Tongue (tissue), 1 donor: ENCODE measurements at regions not wholly inside any gene's neighbourhood (a gene's known extent, or its start where the extent isn't known, plus 50 kb on each side); places are given as distances from the start of the nearest gene placed in this dataset.

Experiments
- DNase-seq: peaks from one replicate; pipeline ENCODE4 v3.0.0-alpha.2; 2015

DNA sequence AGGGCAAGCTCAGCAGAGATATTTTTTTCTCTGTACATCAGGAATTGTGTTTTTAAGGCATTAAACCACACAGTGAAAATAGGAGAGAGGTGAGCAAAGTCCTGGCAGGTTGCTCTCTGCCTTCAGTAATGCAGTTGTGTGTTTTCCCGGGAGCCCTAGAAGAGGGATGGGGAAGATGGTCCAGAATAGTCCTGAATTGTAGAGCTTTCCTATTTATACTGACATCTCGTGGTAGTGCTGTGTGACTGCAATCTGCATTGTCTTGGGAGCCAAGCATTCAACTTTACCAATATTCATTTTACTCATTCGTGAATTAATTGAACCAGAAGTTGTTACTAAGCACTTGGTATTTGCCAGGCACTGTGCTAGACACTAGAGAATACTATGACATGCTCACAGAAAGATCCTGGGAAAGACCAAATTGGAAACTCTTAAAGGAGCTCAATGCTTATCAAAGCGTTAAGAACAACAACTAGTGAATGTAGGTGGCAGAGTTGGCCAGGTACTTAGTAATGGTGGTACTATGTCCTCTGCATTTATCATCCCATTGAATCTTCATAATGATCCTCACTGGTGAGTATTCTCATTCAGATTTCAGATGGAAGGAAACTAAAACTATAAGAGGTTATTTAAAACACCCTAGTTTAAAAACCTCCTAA, 214.6 kb downstream of the TRIB2 start:
- peak; percentile 64 for DNase-seq

DNA sequence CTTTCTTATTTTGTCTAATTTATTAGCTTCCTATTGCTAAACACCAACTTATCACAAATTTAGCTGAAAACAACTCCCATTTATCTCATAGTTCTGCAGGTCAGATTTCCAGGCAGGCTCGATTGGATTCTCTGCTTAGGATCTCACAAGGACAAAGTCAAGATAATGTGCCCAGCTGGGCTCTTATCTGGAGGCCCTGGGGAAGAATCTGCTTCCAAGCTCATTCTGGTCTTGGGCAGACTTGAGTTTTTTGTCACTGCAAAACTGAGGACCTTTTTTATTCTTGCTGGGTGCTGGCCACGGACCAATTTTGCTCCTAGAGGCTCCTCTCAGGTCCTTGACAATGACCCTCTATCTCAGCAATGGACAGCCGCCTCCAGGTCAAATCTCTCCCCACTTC, 215.5 kb downstream of the TRIB2 start:
- no peak for DNase-seq

DNA sequence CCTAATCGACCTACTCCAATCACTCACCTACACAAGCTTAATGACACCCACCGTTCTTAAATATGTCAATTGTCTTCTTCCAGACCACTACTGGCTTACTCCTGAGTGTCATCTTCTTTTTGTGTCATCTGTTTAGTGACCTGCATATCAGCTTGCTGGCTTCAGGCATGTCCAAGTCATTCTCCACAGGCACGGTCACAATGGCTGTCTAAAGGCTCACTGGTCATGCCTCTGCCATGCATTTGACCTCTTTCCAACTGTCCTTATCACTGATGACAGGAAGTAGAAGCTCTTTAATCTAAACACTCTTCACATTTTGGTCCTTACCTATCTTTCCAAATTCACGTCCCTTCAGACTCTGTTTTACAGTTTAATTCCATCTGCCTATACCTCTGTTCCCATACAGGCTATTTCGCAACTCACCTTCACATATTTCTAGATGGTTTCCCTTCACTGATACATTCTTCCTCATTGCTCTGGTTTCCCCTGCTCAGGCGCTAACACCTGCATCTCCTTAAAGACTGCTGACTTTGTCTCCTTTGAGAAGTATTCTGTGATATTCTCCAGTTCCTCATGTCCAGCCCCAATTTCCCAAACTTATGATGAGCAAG, 217.5 kb downstream of the TRIB2 start:
- DNase-seq: no peak

DNA sequence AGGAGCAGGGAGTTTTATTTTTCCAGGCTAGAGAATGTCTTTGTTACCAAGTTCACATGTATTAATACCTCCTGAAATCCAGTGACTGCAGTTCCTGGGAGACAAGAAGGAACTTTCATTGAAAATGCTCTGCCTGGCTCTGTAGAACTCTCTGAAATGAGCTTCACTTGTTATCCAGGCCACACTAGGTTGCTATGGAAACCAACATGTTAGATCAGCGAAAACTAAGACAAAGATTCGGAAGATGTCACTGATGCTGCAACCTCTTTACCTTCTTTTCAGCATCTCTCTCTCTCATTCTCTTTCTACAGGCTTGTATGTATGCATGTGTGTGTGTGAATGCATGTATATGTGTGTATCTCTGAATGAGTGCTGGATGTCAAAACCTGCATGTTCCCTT, 218.5 kb downstream of the TRIB2 start:
- peak; percentile 43 for DNase-seq

DNA sequence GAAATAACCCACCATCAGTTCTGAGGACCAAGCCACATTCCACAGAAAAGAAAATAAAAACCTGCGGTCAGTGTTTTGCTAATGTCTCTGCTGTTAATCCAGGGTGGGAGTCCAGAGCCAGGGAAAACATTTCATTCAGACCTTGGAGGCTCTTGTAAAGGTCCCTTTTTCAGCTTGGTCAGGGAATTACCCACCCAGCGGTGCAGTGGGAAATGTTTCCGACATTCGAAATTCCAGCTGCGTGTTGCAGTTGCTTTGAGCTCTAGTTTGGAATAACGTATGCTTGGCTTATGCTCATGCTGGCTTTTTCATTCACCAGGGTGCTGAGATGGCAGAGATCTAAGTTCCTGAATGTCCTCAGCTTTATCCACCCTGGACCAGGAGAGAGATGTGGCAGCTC, 219.1 kb downstream of the TRIB2 start:
- DNase-seq: no peak

DNA sequence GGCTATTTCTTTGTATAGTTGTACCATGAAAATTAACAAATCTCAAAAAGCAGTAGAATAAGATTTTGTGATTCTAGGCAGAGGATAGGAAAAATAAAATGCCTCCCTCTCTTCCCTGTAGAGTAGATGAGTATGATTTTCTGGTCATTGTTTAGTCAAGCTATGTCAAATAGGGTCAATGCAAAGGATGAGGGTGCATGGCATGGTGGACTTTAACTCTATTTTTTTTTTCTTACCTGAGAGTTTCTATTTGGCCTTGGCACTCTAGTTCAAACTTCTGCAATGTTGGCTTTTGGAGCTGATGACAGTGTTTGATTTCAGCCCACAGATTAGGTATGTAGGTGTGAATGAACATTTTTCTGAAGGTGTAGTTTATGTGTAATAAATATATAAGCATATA, 224.5 kb downstream of the TRIB2 start:
- DNase-seq: no peak

DNA sequence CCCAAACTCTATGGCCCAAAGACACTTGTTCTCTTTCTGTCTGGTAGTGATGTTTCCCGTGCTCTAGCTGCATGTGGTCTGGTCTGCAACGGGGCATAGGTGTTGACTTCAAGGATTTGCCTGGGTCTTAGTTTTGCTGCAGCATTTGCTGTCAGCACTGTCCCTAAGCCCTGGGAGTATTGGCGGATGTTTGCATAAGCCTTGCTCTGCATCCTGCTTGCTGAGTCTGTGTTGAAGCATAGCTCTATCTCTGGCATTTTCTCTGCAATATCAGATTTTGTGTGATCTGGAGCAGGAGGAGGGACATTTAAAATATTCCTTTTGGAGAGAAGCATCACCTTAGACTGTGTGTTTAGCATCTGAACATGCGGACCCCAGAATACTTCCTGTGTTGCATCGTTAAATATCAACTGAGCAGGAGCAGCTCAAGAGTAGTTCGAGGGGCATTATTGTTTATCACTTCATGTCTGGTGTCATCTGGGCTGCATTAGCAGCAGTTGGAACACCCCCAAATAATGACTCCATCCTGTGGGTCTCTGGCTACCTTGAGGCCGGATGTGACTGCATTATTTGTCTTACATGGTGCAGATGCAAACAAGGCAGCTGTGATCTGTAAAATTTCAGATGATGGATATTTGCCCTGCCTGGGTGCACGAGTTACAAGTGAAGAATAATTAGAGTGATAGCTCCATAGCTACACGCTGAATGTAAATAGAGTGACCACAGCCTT, 231.7 kb downstream of the TRIB2 start:
- DNase-seq: no peak

DNA sequence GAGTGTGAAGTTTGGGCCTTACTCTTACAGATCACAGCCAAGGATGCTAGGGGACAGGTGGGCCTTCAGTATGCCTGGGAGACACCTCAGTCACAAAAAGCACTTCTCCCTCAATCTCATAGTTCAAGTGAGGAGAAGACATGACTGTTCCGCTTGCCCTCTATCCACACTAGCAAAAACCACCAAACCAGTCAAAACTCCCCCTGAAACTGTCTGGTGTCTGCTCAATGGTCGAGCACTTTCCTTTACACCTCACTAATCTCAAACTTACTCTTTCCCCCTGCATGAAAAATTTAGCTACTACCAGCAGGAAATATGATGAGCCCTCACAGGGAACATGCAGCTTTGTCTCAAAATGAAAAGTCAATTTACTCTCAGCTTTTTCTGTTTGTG, 232.2 kb downstream of the TRIB2 start:
- no peak for DNase-seq

DNA sequence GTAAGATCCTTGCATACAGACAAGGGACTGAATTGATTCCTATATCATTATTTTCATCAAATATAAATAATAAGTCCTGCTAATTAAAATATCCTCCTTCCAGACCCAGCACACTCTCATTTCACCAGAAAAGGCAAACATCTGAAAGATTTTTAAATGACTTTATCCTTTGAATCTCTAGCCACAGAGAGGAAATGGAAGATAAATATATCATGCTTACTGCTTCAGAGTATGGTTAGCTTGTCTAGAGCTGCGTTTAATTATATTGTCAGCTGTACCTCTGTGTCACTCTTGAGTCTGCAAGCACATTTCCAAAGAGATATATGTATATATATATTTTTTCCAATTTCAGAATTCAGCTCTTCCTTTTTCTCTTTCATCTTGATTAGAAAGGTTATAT, 232.7 kb downstream of the TRIB2 start:
- DNase-seq: no peak

DNA sequence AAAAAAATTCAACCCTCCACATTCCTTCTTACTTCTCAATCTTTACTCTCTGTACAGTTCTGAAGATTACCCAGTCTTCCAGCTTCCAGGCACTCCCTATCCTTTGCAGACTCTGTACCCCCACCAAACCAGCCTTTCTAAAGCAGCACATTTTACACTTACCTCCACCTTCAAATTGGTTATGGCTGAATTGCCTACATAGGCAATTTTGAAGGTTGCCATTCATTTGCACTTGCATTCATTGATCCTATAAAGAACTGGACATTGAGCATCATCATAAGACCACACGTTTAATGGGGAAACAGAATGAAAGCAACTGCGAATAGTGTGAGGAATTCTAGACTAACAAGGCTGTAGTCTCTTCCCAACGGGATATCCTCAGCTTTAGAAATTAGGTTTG, 233.4 kb downstream of the TRIB2 start:
- DNase-seq: no peak

DNA sequence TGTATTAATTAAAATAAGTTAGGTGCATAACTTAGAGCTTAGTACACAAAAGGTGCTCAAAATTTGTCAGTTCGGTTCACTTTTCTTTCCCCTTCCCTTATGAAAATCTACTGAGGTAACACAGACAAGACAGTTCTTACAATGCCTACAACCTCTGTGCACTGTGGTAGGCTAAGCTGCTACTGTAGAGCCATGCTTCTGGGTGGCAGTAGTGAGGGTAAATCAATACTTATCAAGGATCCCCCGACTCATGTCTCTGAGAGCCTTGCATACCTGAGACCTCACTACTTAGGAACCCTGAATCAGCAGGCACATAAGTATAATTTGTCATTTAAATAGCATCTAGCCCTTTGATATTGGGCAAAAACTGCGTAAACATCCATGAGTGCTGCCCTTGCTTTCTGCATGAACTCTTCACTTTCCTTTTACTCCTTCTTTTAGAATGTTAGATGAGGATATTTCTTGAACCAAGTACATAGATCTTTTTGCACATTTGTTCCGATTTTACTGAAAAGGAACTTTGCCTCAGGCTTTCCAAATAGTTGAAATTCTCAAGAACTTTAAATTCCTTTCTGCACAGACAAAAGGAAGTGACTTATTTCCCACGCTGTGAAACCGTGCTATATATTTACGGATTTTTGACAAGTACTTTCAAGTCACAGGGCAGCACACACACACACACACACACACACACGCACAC, 234.4 kb downstream of the TRIB2 start:
- DNase-seq: no peak

DNA sequence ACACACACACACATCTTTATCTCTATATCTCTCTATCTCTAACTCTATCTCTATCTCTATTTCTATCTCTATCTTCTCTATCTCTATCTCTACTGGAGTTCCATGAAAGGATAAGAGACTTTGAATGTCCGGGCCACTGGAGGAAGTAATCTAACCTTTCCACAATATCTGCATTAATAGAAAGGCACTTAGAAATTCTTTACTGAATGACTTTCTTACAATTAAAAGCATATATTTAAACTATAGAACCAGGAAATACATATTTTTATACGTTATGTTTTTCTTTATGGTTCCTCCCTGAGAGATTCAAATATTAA, 234.9 kb downstream of the TRIB2 start:
- no peak for DNase-seq

DNA sequence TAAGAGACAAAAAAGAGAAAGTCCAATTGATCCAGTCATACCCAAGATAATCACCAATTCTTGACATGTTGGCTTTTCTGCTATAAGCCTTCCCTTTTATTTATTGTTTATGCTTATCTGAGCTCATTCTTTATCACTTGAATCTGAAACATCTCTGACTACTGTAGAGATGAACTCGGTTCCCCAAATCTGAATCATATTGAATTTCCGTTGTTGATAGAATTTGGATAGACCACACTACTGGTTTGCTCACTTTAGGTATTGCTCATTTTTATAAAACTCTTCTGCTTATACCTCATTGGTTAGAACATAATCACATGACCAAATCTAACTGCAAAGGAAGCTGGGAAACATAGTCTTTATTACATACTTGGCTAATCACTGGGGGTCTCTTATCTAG, 236.9 kb downstream of the TRIB2 start:
- DNase-seq: no peak

DNA sequence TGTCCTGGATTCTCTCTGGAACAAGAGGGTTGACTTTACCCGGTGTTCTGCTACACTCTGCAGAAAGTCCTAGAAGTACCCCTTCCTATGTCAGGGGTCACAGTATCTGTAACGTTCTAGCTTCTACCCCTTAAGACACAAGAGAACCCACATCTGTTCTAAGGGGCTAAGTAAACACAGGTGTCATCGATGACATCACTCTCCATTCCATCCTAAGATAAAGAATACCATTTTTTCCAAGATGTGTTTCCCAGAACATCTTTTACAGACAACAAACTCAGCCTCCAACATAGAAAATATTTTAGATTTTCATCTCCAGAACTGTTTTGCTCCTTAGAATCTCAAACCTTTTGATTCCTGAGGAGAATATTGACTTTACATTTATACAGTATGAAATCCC, 239.1 kb downstream of the TRIB2 start:
- no peak for DNase-seq

DNA sequence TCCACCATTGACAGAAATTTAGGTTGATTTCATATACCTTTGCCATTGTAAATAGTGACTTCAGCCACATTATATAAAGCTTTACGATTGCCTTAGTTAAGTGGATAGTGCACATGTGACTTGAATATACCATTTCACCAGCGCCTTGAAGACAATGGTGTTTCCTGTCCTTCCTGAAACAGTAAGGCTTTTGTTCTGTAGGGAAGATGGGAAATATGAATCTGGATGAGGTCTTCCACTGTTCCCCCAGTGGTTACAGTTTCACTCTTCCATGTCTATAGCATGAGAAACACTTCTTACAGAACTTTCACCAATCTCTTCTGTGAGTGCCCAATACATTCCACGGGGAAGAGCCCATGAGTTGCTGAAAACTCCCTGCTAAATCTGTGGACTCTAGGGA, 240.5 kb downstream of the TRIB2 start:
- no peak for DNase-seq

DNA sequence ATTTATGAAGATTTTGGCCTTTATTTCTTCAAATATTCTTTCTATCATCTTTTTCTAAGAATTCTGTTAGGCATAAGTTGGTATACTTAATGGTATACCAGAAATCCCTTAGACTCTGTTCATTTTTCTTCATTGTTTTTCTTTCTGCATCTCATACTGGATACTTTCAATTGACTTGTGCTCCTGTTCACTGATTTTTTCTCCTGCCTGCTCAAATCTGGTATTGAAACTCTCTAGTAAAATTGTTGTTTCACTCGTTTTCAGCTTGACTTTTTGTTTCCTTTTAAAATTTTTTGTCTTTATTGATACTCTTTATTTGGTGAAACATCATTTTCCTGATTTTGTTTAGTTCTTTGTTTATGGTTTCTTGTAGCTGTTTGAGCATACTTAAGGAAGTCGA, 243.2 kb downstream of the TRIB2 start:
- DNase-seq: no peak

DNA sequence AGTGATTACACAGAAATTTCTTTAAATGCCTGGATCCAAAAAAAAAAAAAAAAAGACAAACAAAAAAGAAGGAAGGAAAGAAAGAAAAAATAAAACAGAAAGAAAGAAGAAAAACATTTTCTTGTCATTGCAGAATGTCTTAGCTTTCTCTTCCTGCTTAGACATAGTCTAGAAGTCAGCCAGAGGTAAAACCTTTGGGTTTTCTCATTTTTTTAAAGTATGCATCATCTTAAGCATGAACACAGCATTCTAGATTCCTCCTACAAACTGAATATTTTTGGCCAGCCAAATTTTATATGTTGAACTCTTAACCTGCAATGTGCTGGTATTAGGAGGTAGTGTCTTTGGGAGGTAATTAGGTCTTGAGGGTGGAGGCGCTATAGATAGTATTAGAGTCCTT, 243.9 kb downstream of the TRIB2 start:
- no peak for DNase-seq

DNA sequence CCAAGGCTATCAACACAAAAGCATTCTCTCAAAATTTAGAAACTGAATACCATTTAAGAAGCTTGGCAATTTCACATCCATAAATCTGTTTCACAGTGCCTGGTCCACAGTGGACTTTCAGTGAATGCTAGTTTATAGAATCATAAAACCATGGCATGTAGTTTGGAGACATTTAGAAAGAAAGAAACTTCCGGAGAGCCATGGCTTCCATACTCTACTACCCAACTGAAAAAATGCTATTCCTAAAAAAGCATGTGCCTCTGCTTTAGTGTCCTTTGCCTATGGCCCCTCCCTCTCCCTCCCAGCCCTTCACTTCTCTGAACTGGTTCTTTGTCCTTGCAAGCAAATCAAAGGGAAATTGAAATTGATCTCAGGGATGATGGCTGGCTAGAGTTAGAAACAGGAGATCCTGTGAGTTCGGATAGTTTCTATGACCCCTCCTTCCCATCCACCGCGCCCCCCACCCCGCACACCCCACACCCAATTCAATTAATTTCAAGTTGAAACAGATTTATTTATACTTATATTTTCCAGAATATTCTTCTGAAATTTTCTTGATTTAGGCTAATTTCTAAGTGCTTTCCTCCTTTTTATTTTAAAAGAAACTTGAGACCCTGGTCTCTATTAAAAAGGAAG, 248.3 kb downstream of the TRIB2 start:
- no peak for DNase-seq

DNA sequence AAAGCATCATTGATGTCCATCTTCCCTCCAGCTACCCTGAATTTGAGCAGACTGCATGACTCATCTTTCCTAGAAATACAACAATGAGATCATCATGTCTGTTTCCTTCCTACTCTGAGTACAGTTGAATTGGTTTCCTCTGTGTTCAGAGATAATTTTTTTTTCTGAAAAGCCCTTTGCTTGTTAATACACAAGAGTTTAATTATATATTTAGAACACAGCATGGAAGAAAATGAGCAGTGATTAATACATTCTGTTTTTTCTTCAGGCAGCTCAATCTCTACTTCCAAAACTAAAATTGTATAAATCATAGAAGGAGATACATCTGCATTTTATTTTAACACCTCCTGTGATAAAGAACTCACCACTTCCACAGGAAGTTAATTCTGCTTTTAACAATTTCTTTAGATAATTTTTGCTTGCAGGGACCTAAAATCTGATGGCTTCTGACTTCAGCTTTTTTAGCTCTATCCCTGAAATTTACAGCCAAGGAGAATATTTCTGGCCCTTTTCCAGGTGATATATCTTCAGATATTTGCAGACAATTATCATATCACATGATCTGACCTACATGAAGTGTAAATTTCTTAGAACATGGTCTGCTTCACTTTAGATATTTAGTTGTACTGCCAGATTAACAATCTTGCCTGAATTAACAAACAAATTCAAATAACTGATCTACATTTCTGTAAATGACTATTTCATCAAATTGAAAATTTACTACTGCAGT, 249.0 kb downstream of the TRIB2 start:
- peak; percentile 70 for DNase-seq

DNA sequence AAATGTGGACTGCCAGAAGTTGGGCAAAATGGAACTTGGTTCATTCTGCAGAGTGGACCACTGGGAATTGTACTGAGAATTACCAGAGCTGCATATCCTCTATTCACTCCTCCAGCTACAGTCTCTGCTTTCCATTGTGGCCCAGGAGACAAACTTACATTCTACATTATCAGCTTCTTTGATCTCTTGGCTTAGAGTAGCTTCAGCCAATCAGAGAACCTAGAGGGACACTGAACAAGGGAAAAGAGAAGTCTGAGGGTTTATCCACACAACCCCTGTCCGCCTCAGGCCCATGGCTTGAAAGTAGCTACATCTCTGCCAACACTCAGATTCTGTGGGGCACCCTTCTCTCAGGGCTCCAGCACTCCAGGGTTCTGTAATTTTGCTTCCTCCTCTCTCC, 251.1 kb downstream of the TRIB2 start:
- DNase-seq: no peak

DNA sequence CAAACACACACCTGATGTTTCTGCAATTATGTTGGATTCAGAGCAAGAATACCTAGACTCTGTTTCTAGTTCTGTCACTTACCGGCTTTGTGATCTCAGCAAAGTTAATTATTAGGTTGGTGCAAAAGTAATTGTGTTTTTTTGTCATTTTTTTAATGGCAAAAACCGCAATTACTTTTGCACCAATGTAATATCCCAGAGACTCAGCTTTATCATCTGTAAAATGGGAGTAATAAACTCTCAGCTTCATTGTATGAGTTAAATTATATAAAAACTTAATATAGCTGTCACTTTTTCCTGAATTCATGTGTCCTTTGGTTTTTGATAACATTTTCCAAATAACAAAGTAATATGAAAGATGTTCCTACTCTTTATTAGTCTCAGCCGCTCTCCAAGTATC, 251.7 kb downstream of the TRIB2 start:
- DNase-seq: no peak

DNA sequence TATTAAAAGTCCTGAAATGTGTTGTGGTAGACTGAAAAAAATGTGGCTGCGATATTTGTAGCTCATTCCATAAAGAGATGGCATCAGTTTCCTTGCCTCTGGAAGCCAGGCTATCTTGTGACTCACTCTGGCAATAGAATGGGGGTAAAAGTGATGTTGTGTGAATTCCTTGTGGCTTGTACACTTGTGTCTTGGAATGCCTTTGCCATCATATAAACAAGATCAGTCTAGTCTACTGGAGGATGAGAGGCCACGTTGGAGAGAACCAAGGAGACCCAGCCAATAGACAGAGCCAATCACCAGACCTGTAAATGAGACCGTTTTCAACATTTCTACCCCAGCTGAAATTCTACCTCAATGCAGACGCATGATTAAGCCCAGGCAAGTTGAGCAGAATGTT, 254.1 kb downstream of the TRIB2 start:
- DNase-seq: no peak
